H1 (cell line): ENCODE measurements at regions not wholly inside any gene's neighbourhood (a gene's known extent, or its start where the extent isn't known, plus 50 kb on each side); places are given as distances from the start of the nearest gene placed in this dataset.
A peak's percentile ranks its signal among the peaks of the same experiment; 100 is the strongest.

Experiments used
- CTCF ChIA-PET: fragments of 300-600 bp; sonication (Branson Sonifier 250); formaldehyde crosslinking; loops from one replicate; lab custom pipeline; 2021; ENCODE audit not compliant: partially characterized antibody; lab: Charles Lee
- POLR2A ChIA-PET: fragments of 300-600 bp; sonication (Branson Sonifier 250); formaldehyde crosslinking; loops from one replicate; lab custom pipeline; 2021; ENCODE audit warnings: inconsistent platforms; ENCODE audit not compliant: partially characterized antibody; lab: Charles Lee
- DNase-seq, 2 experiments: peaks; one replicate each; pipeline versions ENCODE4 v3.0.0 to v3.0.0-alpha.2; 2010 to 2022; ENCODE audit warnings: low spot score in 2 of 2, low read depth in 1 of 2, mixed read lengths in 1 of 2
- FAIRE-seq: peaks from 2 replicates; lab custom pipeline; 2011; peaks lifted over from hg19 to GRCh38; lab: Jason Lieb, UNC
- H2AFZ ChIP-seq: 2 replicates; pipeline ENCODE4 v1.8.1; 2012; ENCODE audit warnings: low read length, inconsistent platforms
- H2AK5ac ChIP-seq: 2 replicates; pipeline ENCODE4 v1.6.1; 2013; ENCODE audit warnings: low read depth, low read length
- H2BK120ac ChIP-seq: replicated peaks from 2 replicates; pipeline ENCODE3; 2013; ENCODE audit warnings: low read depth, low read length, inconsistent platforms
- H2BK12ac ChIP-seq: 2 replicates; pipeline ENCODE4 v1.6.1; 2013; ENCODE audit warnings: low read depth, low read length
- H2BK15ac ChIP-seq: 2 replicates; pipeline ENCODE4 v1.6.1; 2013; ENCODE audit warnings: low read length
- H2BK20ac ChIP-seq: 2 replicates; pipeline ENCODE4 v1.6.1; 2013; ENCODE audit warnings: low read length
- H2BK5ac ChIP-seq: 2 replicates; pipeline ENCODE4 v1.6.1; 2013; ENCODE audit warnings: low read depth, low read length
- H3K14ac ChIP-seq: 2 replicates; pipeline ENCODE4 v1.6.1; 2013; ENCODE audit warnings: inconsistent platforms; ENCODE audit not compliant: insufficient read length
- H3K18ac ChIP-seq: 2 replicates; pipeline ENCODE4 v1.6.1; 2013; ENCODE audit warnings: low read length; ENCODE audit errors: extremely low read depth
- H3K23ac ChIP-seq: 2 replicates; pipeline ENCODE4 v1.6.1; 2013; ENCODE audit warnings: inconsistent platforms; ENCODE audit not compliant: insufficient read length
- H3K23me2 ChIP-seq: 2 replicates; pipeline ENCODE4 v1.6.1; 2013; ENCODE audit warnings: low read depth, low read length
- H3K27ac ChIP-seq: 2 replicates; pipeline ENCODE4 v1.6.1; 2011; ENCODE audit warnings: low read depth, low read length, inconsistent platforms
- H3K27me3 ChIP-seq, 4 experiments: replicated peaks in 1 of 4; 1 replicate in 1 of 4; 2 replicates in 3 of 4; pipeline versions ENCODE4 v1.6.1 to v1.8.1; 2011 to 2013; ENCODE audit warnings: low read length in 3 of 4, mild to moderate bottlenecking in 3 of 4, inconsistent platforms in 2 of 4, mixed read lengths in 2 of 4, moderate library complexity in 1 of 4; ENCODE audit not compliant: control insufficient read depth in 3 of 4, insufficient read depth in 3 of 4; ENCODE audit errors: extremely low read depth in 1 of 4
- H3K36me3 ChIP-seq, 4 experiments: 2 replicates each; pipeline versions ENCODE4 v1.6.1 to v1.8.1; 2011 to 2013; ENCODE audit warnings: mild to moderate bottlenecking in 4 of 4, low read length in 3 of 4, moderate library complexity in 2 of 4, control low read depth in 1 of 4, inconsistent platforms in 1 of 4; ENCODE audit not compliant: insufficient read depth in 4 of 4, control insufficient read depth in 2 of 4
- H3K4ac ChIP-seq: replicated peaks from 2 replicates; pipeline ENCODE3; 2013; ENCODE audit warnings: low read length, low read depth, mixed read lengths, inconsistent platforms; ENCODE audit not compliant: insufficient read length
- H3K4me1 ChIP-seq, 4 experiments: replicated peaks in 1 of 4; 1 replicate in 1 of 4; 2 replicates in 3 of 4; pipeline versions ENCODE4 v1.6.1 to v1.8.1; 2011 to 2013; ENCODE audit warnings: low read length in 3 of 4, inconsistent platforms in 2 of 4, mixed read lengths in 1 of 4; ENCODE audit not compliant: insufficient read depth in 4 of 4, control insufficient read depth in 3 of 4
- H3K4me2 ChIP-seq, 2 experiments: 2 replicates each; pipeline versions ENCODE4 v1.6.1 to v1.8.1; 2011 to 2013; ENCODE audit warnings: low read depth in 2 of 2, low read length in 2 of 2, control low read depth in 1 of 2, inconsistent platforms in 1 of 2, mild to moderate bottlenecking in 1 of 2; ENCODE audit not compliant: insufficient read depth in 1 of 2
- H3K4me3 ChIP-seq, 4 experiments: fragments of 200-600, 300-600 bp in 1 of 4; sonication (generic), shearing (Covaris generic), sonication (Bioruptor Twin) in 1 of 4; 2 replicates each; pipeline versions ENCODE4 v1.5.1 to v1.8.1; 2011 to 2016; ENCODE audit warnings: low read length in 4 of 4, low read depth in 3 of 4, control low read depth in 2 of 4, inconsistent platforms in 2 of 4, mild to moderate bottlenecking in 2 of 4, mixed read lengths in 1 of 4, moderate library complexity in 1 of 4; ENCODE audit not compliant: insufficient read depth in 2 of 4; ENCODE audit errors: extremely low read depth in 1 of 4
- H3K56ac ChIP-seq: replicated peaks from 2 replicates; pipeline ENCODE3; 2013; ENCODE audit warnings: low read depth, mild to moderate bottlenecking, mixed read lengths, low read length, inconsistent platforms; ENCODE audit not compliant: insufficient read length
- H3K79me1 ChIP-seq: 2 replicates; pipeline ENCODE4 v1.6.1; 2013; ENCODE audit warnings: low read depth, low read length, control low read depth
- H3K79me2 ChIP-seq, 2 experiments: 2 replicates each; pipeline versions ENCODE4 v1.6.1 to v1.8.1; 2012 to 2013; ENCODE audit warnings: low read length in 2 of 2, mild to moderate bottlenecking in 2 of 2, inconsistent platforms in 1 of 2; ENCODE audit not compliant: insufficient read depth in 2 of 2, control insufficient read depth in 1 of 2
- H3K9ac ChIP-seq, 4 experiments: replicated peaks in 1 of 4; 1 replicate in 1 of 4; 2 replicates in 3 of 4; pipeline versions ENCODE4 v1.6.1 to v1.8.1; 2011 to 2013; ENCODE audit warnings: low read depth in 3 of 4, low read length in 3 of 4, control low read depth in 2 of 4, mild to moderate bottlenecking in 2 of 4, moderate library complexity in 2 of 4, inconsistent platforms in 1 of 4; ENCODE audit errors: extremely low read depth in 1 of 4
- H3K9me3 ChIP-seq, 2 experiments: 2 replicates each; pipeline versions ENCODE4 v1.6.1 to v1.8.1; 2012 to 2013; ENCODE audit warnings: mild to moderate bottlenecking in 2 of 2, moderate library complexity in 2 of 2, control low read depth in 1 of 2, inconsistent platforms in 1 of 2, low read depth in 1 of 2, low read length in 1 of 2, mixed read lengths in 1 of 2; ENCODE audit not compliant: insufficient read depth in 2 of 2
- H4K20me1 ChIP-seq, 2 experiments: replicated peaks in 1 of 2; 2 replicates each; pipeline versions ENCODE3 to v1.8.1; 2011 to 2013; ENCODE audit warnings: inconsistent platforms in 2 of 2, low read length in 2 of 2, mild to moderate bottlenecking in 1 of 2; ENCODE audit not compliant: insufficient read depth in 2 of 2, control insufficient read depth in 1 of 2
- H4K5ac ChIP-seq: 2 replicates; pipeline ENCODE4 v1.6.1; 2013; ENCODE audit warnings: low read length, low read depth, mixed read lengths, inconsistent platforms; ENCODE audit not compliant: insufficient read length
- H4K8ac ChIP-seq: 2 replicates; pipeline ENCODE4 v1.8.0; 2013; ENCODE audit warnings: mild to moderate bottlenecking, moderate library complexity, low read length, inconsistent platforms; ENCODE audit not compliant: insufficient read depth; ENCODE audit errors: extremely low read depth
- H4K91ac ChIP-seq: replicated peaks from 2 replicates; pipeline ENCODE3; 2013; ENCODE audit warnings: low read length, mixed read lengths, inconsistent platforms; ENCODE audit not compliant: insufficient read length
- ASH2L ChIP-seq: fragments of 200-600, 300-600 bp; sonication (generic); IDR thresholded peaks from one replicate; pipeline ENCODE4 v1.7.1; 2017; ENCODE audit warnings: low read length
- BCL11A ChIP-seq, 2 experiments: IDR thresholded peaks; one replicate each; pipeline ENCODE4 v1.6.1; 2011; ENCODE audit warnings: low read depth in 2 of 2, low read length in 2 of 2, mild to moderate bottlenecking in 2 of 2
- BRCA1 ChIP-seq: IDR thresholded peaks from 2 replicates; pipeline ENCODE4 v1.6.1; 2012; ENCODE audit warnings: low read depth, low read length, improper control_type of control experiment
- CBX8 ChIP-seq: fragments of 300-800, 300-1000 bp; sonication (generic); IDR thresholded peaks from 2 replicates; pipeline ENCODE4 v1.7.1; 2016; ENCODE audit warnings: low read depth, low read length, borderline replicate concordance
- EGR1 ChIP-seq: IDR thresholded peaks from 2 replicates; pipeline ENCODE4 v1.6.1; 2011; ENCODE audit warnings: low read depth, low read length, borderline replicate concordance
- EZH2 ChIP-seq: fragments of 200-600 bp; sonication (generic); IDR thresholded peaks from 2 replicates; pipeline ENCODE4 v1.7.1; 2012; ENCODE audit warnings: low read depth, mild to moderate bottlenecking, moderate library complexity, low read length, inconsistent platforms; ENCODE audit not compliant: severe bottlenecking
- JUND ChIP-seq: IDR thresholded peaks from 2 replicates; pipeline ENCODE4 v1.6.1; 2011; ENCODE audit warnings: mild to moderate bottlenecking, improper control_type of control experiment, low read length
- KDM4A ChIP-seq: IDR thresholded peaks from one replicate; pipeline ENCODE4 v1.7.1; 2012; ENCODE audit warnings: low read depth, mild to moderate bottlenecking, moderate library complexity, low read length, inconsistent platforms; ENCODE audit not compliant: severe bottlenecking
- NRF1 ChIP-seq: IDR thresholded peaks from 2 replicates; pipeline ENCODE4 v1.6.1; 2011; ENCODE audit warnings: mild to moderate bottlenecking, low read depth, low read length, improper control_type of control experiment
- RBBP5 ChIP-seq: IDR thresholded peaks from 2 replicates; pipeline ENCODE4 v1.7.1; 2012; ENCODE audit warnings: low read depth, mild to moderate bottlenecking, inconsistent platforms, low read length, moderate library complexity, borderline replicate concordance
- RNF2 ChIP-seq: fragments of 200-900, 300-1000 bp; sonication (generic); IDR thresholded peaks from 2 replicates; pipeline ENCODE4 v1.7.1; 2016; ENCODE audit warnings: borderline replicate concordance, low read depth, mild to moderate bottlenecking, antibody characterized with exemption, low read length; ENCODE audit not compliant: poor library complexity, severe bottlenecking; ENCODE audit errors: missing control alignments
- RXRA ChIP-seq: IDR thresholded peaks from 2 replicates; pipeline ENCODE4 v1.6.1; 2011; ENCODE audit warnings: low read depth, mild to moderate bottlenecking, low read length, moderate library complexity; ENCODE audit not compliant: insufficient read depth
- WGBS, 2 experiments: shearing (Covaris generic) in 1 of 2; methylation state at CpG; one replicate each; pipeline versions ENCODE4 v1.1.6 to v1.1.7; 2013 to 2015; ENCODE audit warnings: low lambda C conversion rate in 2 of 2, mixed read lengths in 2 of 2, inconsistent platforms in 1 of 2, low coverage in 1 of 2, missing lambda C conversion rate in 1 of 2; ENCODE audit not compliant: insufficient replicate concordance in 2 of 2, insufficient coverage in 1 of 2, insufficient read length in 1 of 2; ENCODE audit errors: extremely low coverage in 1 of 2, missing lambda C conversion rate in 1 of 2; 5-methylcytosine and 5-hydroxymethylcytosine counted together
- TF ChIP-seq, protein P1 (sequence below): IDR thresholded peaks from 2 replicates; pipeline ENCODE4 v1.6.1; 2012; ENCODE audit warnings: low read length, inconsistent platforms

DNA sequence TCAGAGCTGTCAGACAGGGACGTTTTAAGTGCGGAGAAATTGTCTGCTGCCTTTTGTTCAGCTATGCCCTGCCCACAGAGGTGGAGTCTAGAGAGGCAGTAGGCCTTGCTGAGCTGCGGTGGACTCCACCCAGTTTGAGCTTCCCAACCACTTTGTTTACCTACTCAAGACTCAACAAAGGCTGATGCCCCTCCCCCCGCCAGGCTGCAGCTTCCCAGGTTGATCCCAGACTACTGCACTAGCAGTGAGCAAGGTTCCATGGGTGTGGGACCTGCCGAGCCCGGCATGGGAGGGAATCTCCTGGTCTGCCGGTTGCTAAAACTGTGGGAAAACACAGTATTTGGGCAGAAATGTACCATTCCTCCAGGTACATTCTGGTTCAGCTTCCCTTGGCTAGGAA lies 282.1 kb downstream of the VGLL3 start:
- Histone ChIP-seq H3K4me3 (no peak overlapping the region), H4K8ac (no peak overlapping the region; the same call in 1 of the 2 replicates), H3K9me3 (peaks cover 3 to 5% of the 10 kb centered on the region in 2 experiments; a peak in 1 of 4 replicates), H3K79me2 (no peaks in the 10 kb centered on the region), H4K91ac (no peak overlapping the region), H4K5ac (no peak overlapping the region), H3K27ac (no peak overlapping the region), H2BK5ac (no peak overlapping the region), H3K14ac (no peak overlapping the region), H3K23me2 (no peaks in the 10 kb centered on the region), H3K56ac (no peak overlapping the region), H2BK15ac (no peak overlapping the region), H3K4ac (no peak overlapping the region), H2BK20ac (no peak overlapping the region), H2AK5ac (no peak overlapping the region), H2AFZ (peak overlapping the region; percentile 76; the same call in 1 of the 2 replicates)
- CTCF ChIA-PET, result interaction anchor here (1.3 kb wide), 1 partner anchor 22 kb away, joined by 5 read pairs; no protein-coding TSS in a partner anchor
- WGBS, 2 experiments, result 94% methylated on average over 7 of the region's 7 CpGs; no CpG with 5 or more reads in 1 of the 2 experiments
- DNase-seq (no peak), FAIRE-seq (no peak)
- TF ChIP-seq ASH2L (no peak), RXRA (no peak), RNF2 (no peak), BCL11A (IDR thresholded peaks at IDR 0.05; ENCODE audit: low read depth in 2 of 2, low read length in 2 of 2) (no peak), BRCA1 (no peak), JUND (no peak), EGR1 (no peak), RBBP5 (no peak), CBX8 (no peak), NRF1 (no peak), KDM4A (no peak), EZH2 (no peak)
- TF ChIP-seq, protein P1, sequence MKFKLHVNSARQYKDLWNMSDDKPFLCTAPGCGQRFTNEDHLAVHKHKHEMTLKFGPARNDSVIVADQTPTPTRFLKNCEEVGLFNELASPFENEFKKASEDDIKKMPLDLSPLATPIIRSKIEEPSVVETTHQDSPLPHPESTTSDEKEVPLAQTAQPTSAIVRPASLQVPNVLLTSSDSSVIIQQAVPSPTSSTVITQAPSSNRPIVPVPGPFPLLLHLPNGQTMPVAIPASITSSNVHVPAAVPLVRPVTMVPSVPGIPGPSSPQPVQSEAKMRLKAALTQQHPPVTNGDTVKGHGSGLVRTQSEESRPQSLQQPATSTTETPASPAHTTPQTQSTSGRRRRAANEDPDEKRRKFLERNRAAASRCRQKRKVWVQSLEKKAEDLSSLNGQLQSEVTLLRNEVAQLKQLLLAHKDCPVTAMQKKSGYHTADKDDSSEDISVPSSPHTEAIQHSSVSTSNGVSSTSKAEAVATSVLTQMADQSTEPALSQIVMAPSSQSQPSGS, result no peak
- TF ChIP-seq, all 59 proteins: peak for 0
- Histone ChIP-seq H2BK120ac (no peak overlapping the region), H3K79me1 (no peaks in the 10 kb centered on the region), H3K18ac (no peak overlapping the region), H2BK12ac (no peak overlapping the region), H3K23ac (no peak overlapping the region), H3K36me3 (no peaks in the 10 kb centered on the region; a peak in 1 of 8 replicates), H4K20me1 (no peaks in the 10 kb centered on the region), H3K9ac (no peak overlapping the region), H3K4me1 (no peaks in the 10 kb centered on the region), H3K27me3 (no peaks in the 10 kb centered on the region), H3K4me2 (no peak overlapping the region)
- POLR2A ChIA-PET, result no interaction called here
